Vagina (tissue), 2 donors: ENCODE measurements at regions not wholly inside any gene's neighbourhood (a gene's known extent, or its start where the extent isn't known, plus 50 kb on each side); places are given as distances from the start of the nearest gene placed in this dataset.

Source experiments
- POLR2A ChIP-seq, 2 donors: fragments of 450-650 bp; IDR thresholded peaks; one replicate each; pipeline ENCODE4 v1.6.1; 2017; ENCODE audit warnings: antibody characterized with exemption in 2 of 2, mild to moderate bottlenecking in 2 of 2, moderate library complexity in 2 of 2
- TF ChIP-seq, protein P1 (sequence below), 3 experiments: fragments of 450-650 bp in 2 of 3; fragments of 200-600 bp in 1 of 3; sonication (generic) in 1 of 3; IDR thresholded peaks; one replicate each; pipeline ENCODE4 v1.5.1; 2017 to 2019; ENCODE audit warnings: antibody characterized with exemption in 3 of 3, mild to moderate bottlenecking in 2 of 3, moderate library complexity in 2 of 3

DNA sequence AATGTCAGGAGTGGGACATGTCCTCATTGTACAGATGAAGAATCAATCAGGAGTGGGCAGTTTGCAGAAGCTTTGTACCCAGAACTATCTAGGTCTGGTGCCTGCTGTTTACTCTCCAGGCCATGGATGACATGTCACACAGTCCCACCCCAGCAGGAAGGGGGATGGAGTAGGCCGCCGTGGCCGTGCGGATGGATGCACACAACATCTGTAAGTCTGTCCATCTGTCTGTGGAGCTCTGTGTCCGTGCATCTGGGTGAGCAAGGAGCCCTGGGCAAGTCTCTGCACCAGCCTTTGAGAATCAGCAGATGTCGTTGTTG lies 311.5 kb upstream of the IRX4 start:
- TF ChIP-seq, protein P1, sequence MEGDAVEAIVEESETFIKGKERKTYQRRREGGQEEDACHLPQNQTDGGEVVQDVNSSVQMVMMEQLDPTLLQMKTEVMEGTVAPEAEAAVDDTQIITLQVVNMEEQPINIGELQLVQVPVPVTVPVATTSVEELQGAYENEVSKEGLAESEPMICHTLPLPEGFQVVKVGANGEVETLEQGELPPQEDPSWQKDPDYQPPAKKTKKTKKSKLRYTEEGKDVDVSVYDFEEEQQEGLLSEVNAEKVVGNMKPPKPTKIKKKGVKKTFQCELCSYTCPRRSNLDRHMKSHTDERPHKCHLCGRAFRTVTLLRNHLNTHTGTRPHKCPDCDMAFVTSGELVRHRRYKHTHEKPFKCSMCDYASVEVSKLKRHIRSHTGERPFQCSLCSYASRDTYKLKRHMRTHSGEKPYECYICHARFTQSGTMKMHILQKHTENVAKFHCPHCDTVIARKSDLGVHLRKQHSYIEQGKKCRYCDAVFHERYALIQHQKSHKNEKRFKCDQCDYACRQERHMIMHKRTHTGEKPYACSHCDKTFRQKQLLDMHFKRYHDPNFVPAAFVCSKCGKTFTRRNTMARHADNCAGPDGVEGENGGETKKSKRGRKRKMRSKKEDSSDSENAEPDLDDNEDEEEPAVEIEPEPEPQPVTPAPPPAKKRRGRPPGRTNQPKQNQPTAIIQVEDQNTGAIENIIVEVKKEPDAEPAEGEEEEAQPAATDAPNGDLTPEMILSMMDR (IDR thresholded peaks at IDR 0.05): no peak
- no peak for TF ChIP-seq POLR2A (IDR thresholded peaks at IDR 0.05)
